Stimulated activated naive CD8-positive, alpha-beta T cell treated with anti-CD3 and anti-CD28 coated beads, Interleukin-15, Interleukin-2, amounts not matched to agents 100 U/mL and 50 U/mL, for 24 hours (primary cell): ENCODE measurements at regions not wholly inside any gene's neighbourhood (a gene's known extent, or its start where the extent isn't known, plus 50 kb on each side); places are given as distances from the start of the nearest gene placed in this dataset.

Experiments used
- ATAC-seq: fragments of 150-1000 bp; cut with Tn5 transposase; one replicate; pipeline ENCODE4 v1.10.0; 2021
- DNase-seq: peaks from one replicate; pipeline ENCODE4 v3.0.0; 2021

GRCh38 chr6:105850261-105851112 is 235.6 kb upstream of the PRDM1 start:
- no peak for DNase-seq
- ATAC-seq, result no peak

GRCh38 chr6:105849746-105850145 is 236.4 kb upstream of the PRDM1 start:
- no peak for DNase-seq
- ATAC-seq, result no peak

- DNase-seq, result no peak
These were observed 238.7 kb upstream of the PRDM1 start for GRCh38 chr6:105847433-105847832.

GRCh38 chr6:105844275-105844883 is 241.8 kb upstream of the PRDM1 start:
- DNase-seq (no peak), ATAC-seq (no peak)

More at GRCh38 chr6:105847433-105847832, 238.7 kb upstream of the PRDM1 start:
- no peak for ATAC-seq

- DNase-seq (no peak), ATAC-seq (no peak)
These were observed 246.9 kb upstream of the PRDM1 start for GRCh38 chr6:105839266-105839665.

GRCh38 chr6:105838171-105838570 is 248.0 kb upstream of the PRDM1 start:
- ATAC-seq (no peak), DNase-seq (no peak)

- DNase-seq (no peak), ATAC-seq (no peak)
These were observed 249.2 kb upstream of the PRDM1 start for GRCh38 chr6:105836889-105837288.

- ATAC-seq (no peak), DNase-seq (no peak)
These were observed 249.8 kb upstream of the PRDM1 start for GRCh38 chr6:105836379-105836778.

GRCh38 chr6:105835373-105835772 is 250.8 kb upstream of the PRDM1 start:
- ATAC-seq (no peak), DNase-seq (no peak)

- no peak for DNase-seq
- no peak for ATAC-seq
These were observed 251.9 kb upstream of the PRDM1 start for GRCh38 chr6:105833959-105834947.

GRCh38 chr6:105832313-105832761 is 253.8 kb upstream of the PRDM1 start:
- ATAC-seq (no peak), DNase-seq (no peak)

GRCh38 chr6:105831311-105832097 is 254.6 kb upstream of the PRDM1 start:
- no peak for ATAC-seq

GRCh38 chr6:105825210-105825609 is 260.9 kb upstream of the PRDM1 start:
- DNase-seq (no peak), ATAC-seq (no peak)

More at GRCh38 chr6:105831311-105832097, 254.6 kb upstream of the PRDM1 start:
- DNase-seq, result no peak

- DNase-seq, result no peak
- ATAC-seq, result no peak
These were observed 261.4 kb upstream of the PRDM1 start for GRCh38 chr6:105824732-105825131.

GRCh38 chr6:105821777-105822176 is 264.4 kb upstream of the PRDM1 start:
- ATAC-seq, result no peak
- DNase-seq, result no peak

GRCh38 chr6:105821027-105821426 is 265.1 kb upstream of the PRDM1 start:
- ATAC-seq (no peak), DNase-seq (no peak)

- DNase-seq, result no peak
- no peak for ATAC-seq
These were observed 266.4 kb upstream of the PRDM1 start for GRCh38 chr6:105819745-105820144.

GRCh38 chr6:105818505-105818904 is 267.6 kb upstream of the PRDM1 start:
- DNase-seq (no peak), ATAC-seq (no peak)

GRCh38 chr6:105817961-105818360 is 268.2 kb upstream of the PRDM1 start:
- no peak for DNase-seq
- no peak for ATAC-seq

GRCh38 chr6:105817370-105817769 is 268.8 kb upstream of the PRDM1 start:
- ATAC-seq, result no peak
- DNase-seq, result no peak

GRCh38 chr6:105816847-105817246 is 269.3 kb upstream of the PRDM1 start:
- ATAC-seq, result no peak
- no peak for DNase-seq
